ENCODE measurements at regions not wholly inside any gene's neighbourhood (a gene's known extent, or its start where the extent isn't known, plus 50 kb on each side); places are given as distances from the start of the nearest gene placed in this dataset.

- no peak for DNase-seq
These were observed 130.0 kb upstream of the MAOA start for GRCh38 chrX:43525901-43526610.

GRCh38 chrX:43526878-43527277 is 129.2 kb upstream of the MAOA start:
- no peak for DNase-seq

- DNase-seq = no peak
These were observed 128.3 kb upstream of the MAOA start for GRCh38 chrX:43527801-43528200.

GRCh38 chrX:43530837-43531236 is 125.3 kb upstream of the MAOA start:
- DNase-seq = no peak

- no peak for DNase-seq
These were observed 115.8 kb upstream of the MAOA start for GRCh38 chrX:43540318-43540717.

- DNase-seq = no peak
These were observed 104.5 kb upstream of the MAOA start for GRCh38 chrX:43551590-43551989.

- DNase-seq = no peak
These were observed 103.9 kb upstream of the MAOA start for GRCh38 chrX:43552156-43552555.

- no peak for DNase-seq
These were observed 103.4 kb upstream of the MAOA start for GRCh38 chrX:43552703-43553102.

- no peak for DNase-seq
These were observed 102.8 kb upstream of the MAOA start for GRCh38 chrX:43553257-43553656.

- DNase-seq = no peak
These were observed 99.9 kb upstream of the MAOA start for GRCh38 chrX:43556207-43556606.

- DNase-seq = no peak
These were observed 98.3 kb upstream of the MAOA start for GRCh38 chrX:43557792-43558191.

GRCh38 chrX:43559644-43560043 is 96.5 kb upstream of the MAOA start:
- peak; percentile 7 for DNase-seq

GRCh38 chrX:43560247-43560946 is 95.7 kb upstream of the MAOA start:
- DNase-seq = no peak

GRCh38 chrX:43562372-43562771 is 93.7 kb upstream of the MAOA start:
- DNase-seq = no peak

GRCh38 chrX:43564953-43565352 is 91.1 kb upstream of the MAOA start:
- DNase-seq = no peak

GRCh38 chrX:43566170-43566569 is 89.9 kb upstream of the MAOA start:
- no peak for DNase-seq

- DNase-seq = no peak
These were observed 82.6 kb upstream of the MAOA start for GRCh38 chrX:43573441-43574015.

- no peak for DNase-seq
These were observed 75.5 kb upstream of the MAOA start for GRCh38 chrX:43580621-43581020.

- DNase-seq = no peak
These were observed 74.9 kb upstream of the MAOA start for GRCh38 chrX:43581167-43581566.

GRCh38 chrX:43581888-43582539 is 74.1 kb upstream of the MAOA start:
- DNase-seq = no peak

GRCh38 chrX:43582540-43582913 is 73.6 kb upstream of the MAOA start:
- DNase-seq = no peak

- no peak for DNase-seq
These were observed 70.2 kb upstream of the MAOA start for GRCh38 chrX:43585922-43586321.

- no peak for DNase-seq
These were observed 69.3 kb upstream of the MAOA start for GRCh38 chrX:43586830-43587229.

GRCh38 chrX:43589735-43590134 is 66.4 kb upstream of the MAOA start:
- no peak for DNase-seq

Measured in KG1 (cell line).